GM19099 (cell line): ENCODE measurements at regions not wholly inside any gene's neighbourhood (a gene's known extent, or its start where the extent isn't known, plus 50 kb on each side); places are given as distances from the start of the nearest gene placed in this dataset.

Experiments
- POLR2A ChIP-seq: IDR thresholded peaks from 3 replicates; pipeline ENCODE4 v1.6.1; 2011; ENCODE audit warnings: low read depth; ENCODE audit not compliant: insufficient read length; ENCODE audit errors: extremely low read depth

DNA sequence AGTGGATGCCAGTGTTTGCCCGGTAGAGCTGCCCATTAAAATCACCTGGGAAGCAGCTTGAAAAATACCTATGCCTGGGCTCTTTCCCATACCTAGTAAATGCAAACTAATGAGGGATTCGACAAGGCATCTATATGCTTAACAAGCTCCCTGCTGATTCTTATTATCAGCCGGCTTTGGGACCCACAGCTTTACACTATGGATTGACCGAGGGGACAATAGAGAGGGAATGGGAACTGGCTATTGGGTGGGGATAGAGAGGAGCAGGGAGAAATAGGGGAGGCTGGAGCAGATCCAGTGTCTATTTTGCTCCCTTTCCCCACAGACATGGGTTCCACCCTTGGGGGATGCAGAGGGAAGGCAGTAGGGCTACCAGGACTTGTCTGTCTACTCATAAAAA lies 103.1 kb upstream of the TEX13D start:
- TF ChIP-seq POLR2A, result no peak

DNA sequence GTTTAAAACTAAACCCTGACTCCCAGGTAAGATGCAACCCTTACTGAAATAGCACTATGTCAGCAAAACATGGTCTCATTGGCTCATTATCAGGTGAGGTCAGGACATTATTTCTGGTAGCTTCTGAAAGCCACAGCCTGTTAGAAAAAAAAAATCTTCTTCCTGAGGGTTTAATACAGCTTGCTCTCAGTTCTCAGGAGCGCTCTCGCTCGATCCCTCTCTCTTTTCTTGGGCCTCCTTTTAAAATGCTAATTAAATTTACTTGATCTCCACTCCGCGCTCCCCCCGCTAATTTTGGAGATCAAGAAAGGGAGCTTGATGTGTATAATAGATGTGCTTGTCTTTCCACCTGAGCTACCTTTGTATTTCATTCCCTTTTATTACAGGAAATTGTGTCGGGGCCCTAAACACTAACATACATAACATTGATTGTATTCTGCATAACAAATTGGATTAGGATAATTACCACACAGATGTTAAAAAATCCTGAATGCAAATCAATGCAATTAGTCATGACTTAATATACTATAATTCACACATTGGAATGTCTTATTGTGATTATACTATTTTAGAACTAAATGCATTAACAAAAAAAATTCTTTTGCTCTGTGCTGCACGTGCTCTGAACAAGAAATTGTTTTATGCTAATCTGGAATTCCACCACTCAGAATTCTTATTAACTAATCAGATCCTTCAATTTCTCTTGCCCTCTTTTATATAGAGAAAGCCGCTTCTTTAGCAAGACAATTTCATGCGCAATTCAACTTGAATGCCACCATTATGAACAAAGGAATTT lies 101.6 kb upstream of the TEX13D start:
- no peak for TF ChIP-seq POLR2A

DNA sequence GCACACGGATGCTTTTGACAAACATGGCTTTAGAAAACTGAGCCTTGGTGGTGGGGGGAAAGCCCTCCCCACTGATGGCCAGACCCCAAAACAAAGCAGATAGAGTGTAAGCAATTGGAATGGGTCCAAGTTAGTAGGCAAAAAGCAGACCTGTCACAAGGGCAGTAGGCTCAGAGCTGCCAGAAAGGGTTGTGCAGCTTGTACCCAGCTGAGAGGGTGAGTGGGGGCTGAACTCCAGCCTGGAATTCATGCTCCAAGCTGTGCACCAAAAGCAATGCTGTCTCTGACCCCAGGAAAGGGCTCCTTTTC lies 101.1 kb upstream of the TEX13D start:
- TF ChIP-seq POLR2A, result no peak

DNA sequence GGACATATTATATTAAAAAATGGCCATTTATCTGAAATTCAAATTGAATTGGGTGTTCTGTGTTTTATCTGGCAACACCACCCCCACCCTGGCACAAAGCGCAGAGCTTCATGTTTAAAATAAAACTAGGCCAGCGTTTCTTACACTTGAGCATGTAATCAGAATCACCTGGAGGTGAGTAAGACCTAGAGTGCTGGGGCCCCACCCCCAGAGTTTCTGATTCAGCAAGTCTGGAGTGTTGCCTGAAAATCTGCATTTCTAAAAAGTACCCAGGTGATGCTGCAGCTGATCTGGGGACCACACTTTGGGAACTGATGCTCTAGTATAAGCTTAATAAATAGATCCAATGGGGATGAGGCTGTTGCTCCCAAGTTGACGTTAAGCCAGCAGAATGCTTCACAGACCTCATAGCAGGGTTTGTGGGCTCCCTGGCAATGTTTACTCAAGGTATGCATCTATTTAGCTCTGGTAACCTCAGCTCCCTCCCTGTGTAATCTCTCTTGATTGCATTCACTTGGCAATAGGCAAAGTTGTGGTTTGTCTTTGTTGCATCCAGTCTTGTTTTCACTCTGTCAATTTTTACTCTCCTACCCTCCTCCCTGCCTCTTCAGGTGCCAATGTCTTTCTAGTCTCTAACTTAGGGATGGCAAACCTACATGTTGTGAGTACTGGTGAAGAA lies 99.8 kb upstream of the TEX13D start:
- TF ChIP-seq POLR2A, result no peak

DNA sequence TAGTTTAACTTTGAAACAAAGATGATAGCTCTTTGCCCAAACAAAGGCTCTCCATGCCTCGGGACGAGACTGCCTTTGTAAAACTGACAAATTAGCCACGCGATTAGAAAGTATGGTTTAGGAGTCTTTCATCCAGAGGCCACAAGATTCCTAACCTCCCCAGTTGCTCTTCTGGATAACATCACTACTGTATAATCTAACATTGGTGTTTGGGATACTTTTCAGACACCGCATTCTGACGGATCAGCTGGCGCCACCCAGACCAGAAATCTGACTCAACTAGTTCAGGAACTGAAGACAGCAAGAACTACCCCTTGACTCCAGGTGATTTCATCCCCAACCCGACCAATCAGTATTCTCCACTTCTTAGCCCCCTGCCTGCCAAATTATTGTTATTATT lies 98.1 kb upstream of the TEX13D start:
- TF ChIP-seq POLR2A, result no peak

DNA sequence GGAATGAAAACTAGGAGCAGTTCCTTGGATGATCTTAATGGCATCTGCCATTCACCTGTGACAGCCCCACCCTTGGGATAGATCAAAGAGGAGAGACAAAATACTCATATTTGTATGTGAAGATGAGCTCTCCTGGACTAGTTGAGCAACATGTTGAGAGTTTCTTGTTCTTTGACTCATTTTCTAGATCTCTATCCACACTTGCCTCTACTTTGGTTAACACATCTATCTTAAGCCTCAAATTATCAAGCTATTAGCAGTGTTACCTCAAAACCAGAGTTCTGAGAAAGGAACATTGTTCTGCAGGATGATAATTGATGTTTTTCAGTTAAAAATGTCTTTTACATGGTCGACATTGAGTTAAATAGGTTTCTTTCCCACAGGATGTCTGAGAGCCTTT lies 94.2 kb upstream of the TEX13D start:
- no peak for TF ChIP-seq POLR2A

DNA sequence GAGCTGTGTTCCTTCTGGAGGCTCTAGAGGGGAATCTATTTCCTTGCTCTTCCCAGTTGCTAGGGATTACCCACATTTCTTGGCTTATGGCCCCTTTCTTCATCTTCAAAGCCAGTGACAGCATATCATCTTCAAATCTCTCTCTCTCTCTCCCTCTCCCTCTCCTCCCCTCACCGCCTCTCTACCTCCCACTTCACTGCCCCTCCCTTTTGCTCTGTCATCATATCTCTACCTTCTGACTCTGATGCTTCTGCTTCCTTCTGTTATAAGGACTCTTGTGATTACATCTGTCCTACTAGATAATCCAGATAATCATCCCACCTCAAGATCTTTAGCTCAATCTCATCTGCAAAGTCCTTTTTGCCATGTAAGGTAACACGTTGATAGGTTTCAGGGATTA lies 93.1 kb upstream of the TEX13D start:
- no peak for TF ChIP-seq POLR2A

DNA sequence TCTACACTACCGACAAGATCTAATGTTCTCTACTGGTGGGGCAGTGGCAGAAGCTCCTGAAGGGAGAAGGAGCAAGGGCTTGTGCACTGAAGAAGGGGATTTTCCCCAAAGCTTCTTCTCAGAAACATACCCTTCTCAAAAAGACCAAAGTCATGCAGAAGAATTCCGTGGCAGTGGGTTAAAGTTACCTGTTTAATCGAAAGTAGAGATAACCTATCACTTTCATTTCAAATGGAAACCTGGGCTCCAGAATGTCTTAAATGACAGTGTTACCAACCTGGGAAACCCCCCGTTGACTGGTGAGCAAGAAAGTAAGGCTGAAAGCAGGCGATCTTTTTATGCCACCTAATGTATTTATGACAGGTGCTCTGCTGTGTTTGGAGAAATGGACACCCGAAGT lies 92.5 kb upstream of the TEX13D start:
- TF ChIP-seq POLR2A, result no peak

DNA sequence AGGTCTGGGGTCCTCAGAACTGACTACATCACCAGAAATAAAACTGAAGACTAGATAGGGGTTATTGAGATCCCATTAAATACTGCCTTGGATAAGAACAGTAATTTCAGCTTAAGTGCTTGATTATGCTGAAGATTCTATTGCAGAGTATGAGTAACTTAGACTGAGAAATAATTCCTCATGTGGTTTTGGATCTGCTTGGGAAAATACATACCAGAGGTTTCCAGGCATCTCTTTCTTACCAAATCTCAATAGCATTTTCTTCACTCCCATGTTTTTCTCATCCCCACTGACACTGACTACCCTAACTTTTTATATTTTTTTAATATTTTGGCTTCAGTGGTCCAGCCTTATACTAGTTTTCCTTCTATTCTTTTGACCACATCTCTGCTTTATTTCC lies 92.0 kb upstream of the TEX13D start:
- TF ChIP-seq POLR2A, result no peak

DNA sequence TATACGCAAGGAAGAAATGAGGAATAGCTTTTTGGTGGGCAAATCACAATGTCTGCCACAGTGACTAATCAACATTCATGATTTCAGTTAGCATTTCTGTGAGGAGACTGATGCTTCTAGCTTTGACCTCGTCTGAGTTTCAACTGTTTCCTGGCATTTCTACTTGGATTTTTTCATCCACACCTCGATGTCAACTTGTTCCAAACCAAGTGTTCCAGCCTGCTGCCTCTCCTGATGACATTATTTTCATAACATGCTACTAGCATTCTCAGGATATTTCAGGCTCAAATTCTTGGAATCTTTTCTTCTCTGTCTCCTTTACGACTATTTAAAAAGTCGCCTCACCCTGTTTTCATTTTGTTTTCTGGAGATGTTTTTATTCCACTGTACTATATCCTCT lies 90.3 kb upstream of the TEX13D start:
- no peak for TF ChIP-seq POLR2A

DNA sequence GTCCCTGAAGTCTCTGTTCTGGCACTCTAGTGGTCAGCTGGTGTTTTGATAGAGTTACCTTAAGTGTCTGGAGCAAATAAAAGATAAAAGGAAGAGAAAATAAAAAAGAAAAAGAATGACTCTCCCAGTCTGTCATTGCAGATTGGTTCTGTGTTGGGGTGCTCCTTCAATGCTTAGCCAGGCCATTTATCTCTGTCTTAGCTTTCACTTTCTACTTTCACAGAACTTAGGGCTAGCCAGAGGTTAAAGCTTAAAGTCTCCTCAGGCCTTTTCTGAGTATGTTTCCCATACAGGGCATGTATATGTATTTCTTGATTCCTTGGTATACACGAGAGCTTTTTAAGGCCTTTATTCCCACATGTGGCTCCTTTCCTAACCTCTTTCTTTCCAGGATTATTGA lies 83.1 kb upstream of the TEX13D start:
- no peak for TF ChIP-seq POLR2A

DNA sequence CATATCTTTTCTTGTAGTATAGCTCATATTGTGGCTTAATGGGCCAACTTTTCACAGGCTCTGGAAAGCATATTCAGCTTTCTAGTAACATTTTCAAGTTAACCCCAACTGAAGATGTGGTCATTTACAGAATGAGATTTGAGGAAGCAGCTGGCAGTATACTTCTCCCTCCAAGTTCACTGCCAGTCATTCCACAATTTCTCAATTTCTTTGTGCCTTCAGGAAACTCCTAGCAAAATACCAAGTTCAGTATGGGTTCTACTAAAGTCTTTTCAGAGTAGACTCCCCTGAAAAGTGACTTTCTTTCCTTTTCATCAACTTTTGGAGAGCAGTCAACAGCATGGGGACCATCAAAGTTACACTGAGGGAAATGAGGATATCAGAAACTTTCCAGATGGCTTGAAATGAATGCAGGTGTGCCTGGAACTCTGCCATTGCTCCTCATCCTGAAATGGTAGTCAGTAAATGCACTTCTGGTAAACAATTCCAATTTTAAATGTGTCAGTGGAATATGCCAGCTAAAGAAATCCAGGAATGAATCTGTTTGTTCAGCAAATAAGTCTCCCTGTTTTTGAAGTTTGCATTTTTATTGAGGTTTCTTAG lies 81.5 kb upstream of the TEX13D start:
- no peak for TF ChIP-seq POLR2A

DNA sequence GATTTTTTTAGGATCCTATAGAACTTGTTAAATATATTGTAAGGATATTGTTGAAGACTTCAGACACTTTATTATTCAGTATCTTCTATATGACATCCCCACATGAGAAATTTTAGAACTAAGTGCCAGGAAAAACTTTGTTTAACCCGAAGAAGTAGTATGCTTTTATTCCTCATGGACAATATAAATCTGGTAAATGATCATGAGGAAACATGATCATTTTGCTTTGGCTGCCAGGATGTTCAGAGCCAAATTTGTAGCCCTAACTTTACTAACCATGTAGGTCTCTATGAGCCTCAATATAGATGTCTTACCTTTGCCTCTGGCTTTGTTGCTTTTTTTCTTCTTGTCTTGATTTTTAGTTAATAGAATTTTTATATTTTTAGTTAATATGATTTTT lies 77.8 kb upstream of the TEX13D start:
- no peak for TF ChIP-seq POLR2A

DNA sequence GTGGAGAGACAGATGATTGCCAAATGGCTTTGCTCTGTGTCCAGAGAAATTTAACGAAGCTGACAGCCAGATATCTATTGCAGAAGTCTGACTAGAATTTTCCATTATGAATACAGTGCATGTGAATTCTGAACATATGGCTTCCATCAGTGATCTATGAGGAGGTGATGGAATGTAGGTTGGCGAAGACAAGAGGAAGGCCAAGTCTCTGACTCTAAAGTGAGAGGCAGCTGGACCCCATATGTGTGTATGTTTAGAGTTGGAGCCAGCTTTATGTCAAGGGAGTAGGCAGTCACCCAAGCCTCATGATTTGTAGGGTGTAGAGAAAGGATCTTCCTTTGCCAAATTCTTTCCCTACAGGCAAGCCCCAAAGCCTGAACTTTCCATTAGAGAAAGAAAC lies 76.2 kb upstream of the TEX13D start:
- no peak for TF ChIP-seq POLR2A

DNA sequence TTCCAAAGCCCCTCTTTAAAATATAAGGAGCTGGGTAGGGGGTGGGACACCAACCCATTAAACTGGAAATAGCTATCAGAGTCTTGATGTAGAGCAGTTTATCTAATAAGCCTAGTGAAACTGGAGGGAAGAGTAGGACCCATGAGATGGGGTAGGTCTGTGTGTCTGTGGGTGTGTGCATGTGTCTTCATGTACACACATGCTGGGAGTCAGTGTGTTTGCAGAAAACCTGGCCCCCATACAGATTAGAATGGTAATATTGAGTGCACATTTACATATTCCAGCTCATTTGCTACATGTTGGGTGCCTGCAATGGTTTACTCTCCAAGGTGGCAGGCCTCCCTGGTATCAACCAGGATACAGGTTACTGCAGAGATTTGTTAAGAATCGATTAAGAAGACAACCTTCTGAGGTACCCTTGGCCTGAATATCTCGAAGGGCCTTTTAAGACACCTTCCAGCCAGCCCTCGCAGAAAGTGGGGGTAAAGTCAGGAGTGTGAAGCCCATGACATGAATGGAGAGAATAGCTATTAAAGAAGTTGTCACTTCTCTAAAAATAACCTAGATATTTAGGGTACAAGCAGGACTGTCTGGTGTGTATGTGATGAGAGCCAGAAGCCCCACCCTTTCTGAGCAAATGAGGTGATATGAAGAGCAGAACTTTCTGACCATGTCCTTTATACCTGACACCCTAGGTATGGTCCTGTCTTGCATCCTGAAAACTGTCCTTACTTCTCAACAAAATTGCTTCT lies 75.7 kb upstream of the TEX13D start:
- TF ChIP-seq POLR2A, result no peak
